A673 (cell line): ENCODE measurements at regions not wholly inside any gene's neighbourhood (a gene's known extent, or its start where the extent isn't known, plus 50 kb on each side); places are given as distances from the start of the nearest gene placed in this dataset.

Experiments
- BruUV-seq: library from RNA; stranded (reverse); fragments of 400-500 nt; replicated peaks from 2 replicates; lab custom pipeline; 2021; lab: Mats Ljungman, UMichigan
- CTCF ChIA-PET: fragments of 300-600 bp; sonication (Branson Sonifier 250); formaldehyde crosslinking; loops from one replicate; lab custom pipeline; 2022; ENCODE audit warnings: antibody characterized with exemption; lab: Charles Lee
- POLR2A ChIA-PET: fragments of 300-600 bp; sonication (Branson Sonifier 250); formaldehyde crosslinking; loops from one replicate; lab custom pipeline; 2022; ENCODE audit warnings: antibody characterized with exemption; ENCODE audit not compliant: low non-redundant PET; lab: Charles Lee
- DNase-seq: peaks from one replicate; pipeline ENCODE4 v3.0.0-alpha.2; 2015; ENCODE audit warnings: low spot score
- H3K27ac ChIP-seq: fragments of 200-600 bp; sonication (generic); 2 replicates; pipeline ENCODE4 v1.5.1; 2016; ENCODE audit warnings: mixed run types, low read depth, mild to moderate bottlenecking, mixed read lengths, antibody characterized with exemption, low read length; ENCODE audit not compliant: poor library complexity, severe bottlenecking
- H3K27me3 ChIP-seq: fragments of 200-600 bp; sonication (generic); replicated peaks from 2 replicates; pipeline ENCODE4 v1.6.1; 2017; ENCODE audit warnings: mixed run types, low read depth, mild to moderate bottlenecking, mixed read lengths, antibody characterized with exemption, low read length; ENCODE audit not compliant: insufficient read depth, poor library complexity
- H3K36me3 ChIP-seq: fragments of 200-600 bp; sonication (generic); 2 replicates; pipeline ENCODE4 v1.6.1; 2016; ENCODE audit warnings: mixed run types, mild to moderate bottlenecking, mixed read lengths, antibody characterized with exemption, low read length; ENCODE audit not compliant: insufficient read depth, poor library complexity, severe bottlenecking
- H3K4me1 ChIP-seq: fragments of 200-600 bp; sonication (generic); 2 replicates; pipeline ENCODE4 v1.6.1; 2017; ENCODE audit warnings: mixed run types, mild to moderate bottlenecking, mixed read lengths, antibody characterized with exemption, low read length; ENCODE audit not compliant: insufficient read depth, poor library complexity, severe bottlenecking
- H3K4me3 ChIP-seq: fragments of 200-600 bp; sonication (generic); 2 replicates; pipeline ENCODE4 v1.5.1; 2016; ENCODE audit warnings: low read depth, mixed run types, mild to moderate bottlenecking, mixed read lengths, low read length; ENCODE audit not compliant: poor library complexity, severe bottlenecking
- H3K9me3 ChIP-seq: fragments of 200-600 bp; sonication (generic); 2 replicates; pipeline ENCODE4 v1.6.1; 2016; ENCODE audit warnings: mixed run types, low read depth, mild to moderate bottlenecking, mixed read lengths, antibody characterized with exemption, low read length; ENCODE audit not compliant: poor library complexity, severe bottlenecking
- EZH2 ChIP-seq: fragments of 200-600 bp; sonication (generic); IDR thresholded peaks from 2 replicates; pipeline ENCODE4 v1.6.1; 2017; ENCODE audit warnings: borderline replicate concordance, low read depth, mild to moderate bottlenecking, mixed read lengths, antibody characterized with exemption, low read length; ENCODE audit not compliant: poor library complexity, severe bottlenecking
- intact Hi-C: fragments of 100-400 bp; cut with micrococcal nuclease; formaldehyde crosslinking; loops from one replicate; pipeline ENCODE4 v1.10.0; 2022; ENCODE audit not compliant: unreplicated experiment
- TF ChIP-seq, protein P1 (sequence below): fragments of 300-800, 200-600 bp; sonication (generic); conservative IDR thresholded peaks from 2 replicates; pipeline ENCODE4 v1.5.1; 2017; ENCODE audit warnings: low read depth, mild to moderate bottlenecking, antibody characterized with exemption, low read length, moderate library complexity, mixed read lengths

GRCh38 chr11:109704432-109704831, 282.4 kb downstream of the C11orf87 start:
- no peak for DNase-seq
- Histone ChIP-seq H3K36me3 (no peaks in the 10 kb centered on the region), H3K27me3 (peaks cover 40% of the 10 kb centered on the region), H3K4me1 (no peaks in the 10 kb centered on the region), H3K4me3 (no peak overlapping the region), H3K27ac (no peak overlapping the region), H3K9me3 (no peaks in the 10 kb centered on the region)
- intact Hi-C loops: loop anchor here (10.0 kb wide), 1 partner anchor 230 kb away; no protein-coding TSS in a partner anchor
- no peak for TF ChIP-seq EZH2
- TF ChIP-seq, protein P1, sequence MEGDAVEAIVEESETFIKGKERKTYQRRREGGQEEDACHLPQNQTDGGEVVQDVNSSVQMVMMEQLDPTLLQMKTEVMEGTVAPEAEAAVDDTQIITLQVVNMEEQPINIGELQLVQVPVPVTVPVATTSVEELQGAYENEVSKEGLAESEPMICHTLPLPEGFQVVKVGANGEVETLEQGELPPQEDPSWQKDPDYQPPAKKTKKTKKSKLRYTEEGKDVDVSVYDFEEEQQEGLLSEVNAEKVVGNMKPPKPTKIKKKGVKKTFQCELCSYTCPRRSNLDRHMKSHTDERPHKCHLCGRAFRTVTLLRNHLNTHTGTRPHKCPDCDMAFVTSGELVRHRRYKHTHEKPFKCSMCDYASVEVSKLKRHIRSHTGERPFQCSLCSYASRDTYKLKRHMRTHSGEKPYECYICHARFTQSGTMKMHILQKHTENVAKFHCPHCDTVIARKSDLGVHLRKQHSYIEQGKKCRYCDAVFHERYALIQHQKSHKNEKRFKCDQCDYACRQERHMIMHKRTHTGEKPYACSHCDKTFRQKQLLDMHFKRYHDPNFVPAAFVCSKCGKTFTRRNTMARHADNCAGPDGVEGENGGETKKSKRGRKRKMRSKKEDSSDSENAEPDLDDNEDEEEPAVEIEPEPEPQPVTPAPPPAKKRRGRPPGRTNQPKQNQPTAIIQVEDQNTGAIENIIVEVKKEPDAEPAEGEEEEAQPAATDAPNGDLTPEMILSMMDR: no peak
- POLR2A ChIA-PET: no interaction called here
- CTCF ChIA-PET: no interaction called here
- no TSS peak for BruUV-seq

GRCh38 chr11:109706945-109707344, 285.0 kb downstream of the C11orf87 start:
- no peak overlapping the region for H3K27ac ChIP-seq
- no peaks in the 10 kb centered on the region for H3K4me1 ChIP-seq
- peaks cover 56% of the 10 kb centered on the region for H3K27me3 ChIP-seq
- H3K4me3 ChIP-seq: no peak overlapping the region
- ChIA-PET CTCF (no interaction called here), POLR2A (no interaction called here)
- H3K36me3 ChIP-seq: no peaks in the 10 kb centered on the region
- intact Hi-C loops: loop anchor here (10.0 kb wide), 1 partner anchor 228 kb away; no protein-coding TSS in a partner anchor
- BruUV-seq: no TSS peak
- H3K9me3 ChIP-seq: no peaks in the 10 kb centered on the region
- TF ChIP-seq EZH2: no peak
- TF ChIP-seq, protein P1: no peak
- DNase-seq: no peak

DNA sequence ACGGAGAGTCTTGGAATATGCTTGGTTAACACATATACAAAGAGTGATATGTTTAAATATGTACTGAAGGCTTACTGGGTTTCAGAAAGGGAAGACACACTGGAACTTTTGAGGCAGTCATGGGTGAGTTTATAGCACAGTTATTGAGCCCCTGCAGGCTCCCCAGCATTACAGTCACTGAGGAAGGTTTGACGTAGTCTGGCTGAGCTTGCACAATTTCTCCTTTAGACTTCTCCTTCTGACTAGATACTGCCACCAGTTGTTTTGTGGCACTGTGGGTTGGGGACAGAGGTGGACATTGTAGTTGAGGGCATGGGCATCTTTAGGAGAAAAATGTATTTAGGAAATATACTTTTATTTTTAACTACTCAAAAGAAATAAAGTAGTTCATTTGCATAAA, 285.4 kb downstream of the C11orf87 start:
- ChIA-PET CTCF (no interaction called here), POLR2A (no interaction called here)
- no peak overlapping the region for H3K4me3 ChIP-seq
- H3K27me3 ChIP-seq: peaks cover 56% of the 10 kb centered on the region
- H3K27ac ChIP-seq: no peak overlapping the region
- no peaks in the 10 kb centered on the region for H3K36me3 ChIP-seq
- TF ChIP-seq, protein P1: no peak
- TF ChIP-seq EZH2: no peak
- no TSS peak for BruUV-seq
- H3K9me3 ChIP-seq: no peaks in the 10 kb centered on the region
- H3K4me1 ChIP-seq: no peaks in the 10 kb centered on the region
- DNase-seq: no peak
- intact Hi-C loops: loop anchor here (10.0 kb wide), 1 partner anchor 227 kb away; no protein-coding TSS in a partner anchor
